AG10803 (cell line): ENCODE measurements at regions not wholly inside any gene's neighbourhood (a gene's known extent, or its start where the extent isn't known, plus 50 kb on each side); places are given as distances from the start of the nearest gene placed in this dataset.

ENCODE experiments used
- DNase-seq: peaks from one replicate; pipeline ENCODE4 v3.0.0; 2010; ENCODE audit warnings: low read depth
- H3K4me3 ChIP-seq: 2 replicates; pipeline ENCODE4 v1.5.1; 2011; ENCODE audit warnings: mild to moderate bottlenecking, low read length, control low read depth
- TF ChIP-seq, protein P1 (sequence below): conservative IDR thresholded peaks from 2 replicates; pipeline ENCODE4 v1.5.1; 2011; ENCODE audit warnings: mild to moderate bottlenecking, low read length, control low read depth, inconsistent platforms

DNA sequence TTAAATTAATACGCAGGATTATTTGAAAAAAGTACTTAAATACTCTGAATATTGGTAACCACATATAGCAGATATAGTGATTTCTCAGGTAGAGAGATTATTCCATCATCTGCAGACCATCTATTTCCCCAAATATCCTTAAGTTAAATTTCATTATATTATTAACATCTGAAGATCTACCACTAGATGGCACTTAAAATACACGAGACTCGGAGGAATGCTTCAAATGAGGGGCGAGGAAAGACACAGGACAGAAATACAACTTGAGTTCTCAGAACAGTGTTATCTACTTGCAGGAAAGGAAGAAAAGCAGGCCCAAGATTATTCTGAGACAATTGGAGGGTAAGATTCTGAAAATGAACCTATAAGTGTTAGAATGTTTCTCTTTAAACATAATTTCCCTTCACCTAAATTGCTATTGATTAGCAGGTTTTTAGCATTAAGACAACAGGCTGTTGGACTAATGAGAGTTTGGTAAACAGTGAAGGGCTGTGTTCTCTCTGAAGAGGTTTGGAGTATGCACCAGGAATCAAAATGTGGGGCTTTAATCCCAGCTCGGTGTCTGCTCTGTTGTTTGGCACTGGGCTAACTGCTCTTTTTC, 76.9 kb upstream of the GCFC2 start:
- H3K4me3 ChIP-seq = no peak overlapping the region
- TF ChIP-seq, protein P1, sequence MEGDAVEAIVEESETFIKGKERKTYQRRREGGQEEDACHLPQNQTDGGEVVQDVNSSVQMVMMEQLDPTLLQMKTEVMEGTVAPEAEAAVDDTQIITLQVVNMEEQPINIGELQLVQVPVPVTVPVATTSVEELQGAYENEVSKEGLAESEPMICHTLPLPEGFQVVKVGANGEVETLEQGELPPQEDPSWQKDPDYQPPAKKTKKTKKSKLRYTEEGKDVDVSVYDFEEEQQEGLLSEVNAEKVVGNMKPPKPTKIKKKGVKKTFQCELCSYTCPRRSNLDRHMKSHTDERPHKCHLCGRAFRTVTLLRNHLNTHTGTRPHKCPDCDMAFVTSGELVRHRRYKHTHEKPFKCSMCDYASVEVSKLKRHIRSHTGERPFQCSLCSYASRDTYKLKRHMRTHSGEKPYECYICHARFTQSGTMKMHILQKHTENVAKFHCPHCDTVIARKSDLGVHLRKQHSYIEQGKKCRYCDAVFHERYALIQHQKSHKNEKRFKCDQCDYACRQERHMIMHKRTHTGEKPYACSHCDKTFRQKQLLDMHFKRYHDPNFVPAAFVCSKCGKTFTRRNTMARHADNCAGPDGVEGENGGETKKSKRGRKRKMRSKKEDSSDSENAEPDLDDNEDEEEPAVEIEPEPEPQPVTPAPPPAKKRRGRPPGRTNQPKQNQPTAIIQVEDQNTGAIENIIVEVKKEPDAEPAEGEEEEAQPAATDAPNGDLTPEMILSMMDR = peak; percentile 60
- DNase-seq = peak; percentile 29

DNA sequence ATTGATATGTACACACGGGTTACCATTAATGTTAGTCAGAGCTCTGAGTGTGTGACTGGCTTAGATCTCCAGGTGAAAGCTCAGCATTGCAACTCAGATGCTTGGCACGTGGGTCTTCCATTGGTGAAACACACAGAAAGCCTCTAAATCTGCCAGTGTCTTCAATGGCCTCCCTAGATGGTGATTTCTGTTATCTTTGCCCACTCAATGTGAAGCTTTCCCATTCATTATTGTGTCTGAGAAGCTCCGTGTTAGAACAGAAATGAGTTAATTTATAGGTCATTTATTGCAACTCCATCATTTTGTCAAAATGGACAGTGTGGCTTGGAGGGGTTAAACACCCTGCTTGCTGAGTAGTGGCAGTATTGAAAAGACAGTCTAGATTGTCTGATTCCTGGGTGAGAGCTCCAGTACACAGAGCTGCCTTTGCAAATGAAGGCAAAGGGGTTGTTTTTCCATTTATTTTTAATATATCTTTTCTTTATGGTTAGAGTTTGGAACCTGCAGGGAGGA, 64.7 kb upstream of the GCFC2 start:
- DNase-seq = no peak
- H3K4me3 ChIP-seq = no peak overlapping the region
- TF ChIP-seq, protein P1 = no peak

DNA sequence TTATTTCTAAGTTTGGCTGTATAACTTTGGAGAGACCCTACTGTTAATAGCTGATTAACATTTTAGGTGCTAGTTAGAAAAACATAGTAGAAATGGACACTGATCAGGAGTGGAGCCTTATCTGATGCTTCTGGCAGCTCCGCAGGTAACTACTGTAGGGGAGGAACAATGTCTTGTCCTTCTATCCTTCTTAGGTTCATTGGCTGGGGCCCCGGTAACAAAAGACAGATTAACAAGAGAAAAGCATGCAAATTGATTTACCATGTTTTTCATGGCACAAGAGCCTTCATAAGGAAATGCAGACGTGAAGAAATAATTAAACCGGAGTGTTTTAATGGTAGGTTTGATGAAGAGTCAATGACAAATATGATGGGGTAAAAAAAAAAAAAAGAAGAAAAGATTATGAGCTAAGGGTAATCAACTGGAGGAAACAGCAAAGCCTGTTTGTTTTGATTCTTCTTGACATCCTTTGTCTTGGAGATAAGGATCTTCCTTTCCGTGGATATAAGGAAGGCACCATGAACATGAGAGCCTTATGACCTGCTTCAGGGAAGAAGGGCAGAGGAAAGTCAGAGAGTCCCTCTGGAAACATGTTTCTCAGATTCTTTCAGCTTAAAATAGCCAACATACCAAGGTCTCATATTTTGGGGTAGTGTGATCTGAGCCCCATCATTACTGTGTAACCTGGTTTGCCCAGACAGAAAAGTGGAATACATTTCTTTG, 62.4 kb upstream of the GCFC2 start:
- H3K4me3 ChIP-seq = no peak overlapping the region
- TF ChIP-seq, protein P1 = no peak
- DNase-seq = no peak

DNA sequence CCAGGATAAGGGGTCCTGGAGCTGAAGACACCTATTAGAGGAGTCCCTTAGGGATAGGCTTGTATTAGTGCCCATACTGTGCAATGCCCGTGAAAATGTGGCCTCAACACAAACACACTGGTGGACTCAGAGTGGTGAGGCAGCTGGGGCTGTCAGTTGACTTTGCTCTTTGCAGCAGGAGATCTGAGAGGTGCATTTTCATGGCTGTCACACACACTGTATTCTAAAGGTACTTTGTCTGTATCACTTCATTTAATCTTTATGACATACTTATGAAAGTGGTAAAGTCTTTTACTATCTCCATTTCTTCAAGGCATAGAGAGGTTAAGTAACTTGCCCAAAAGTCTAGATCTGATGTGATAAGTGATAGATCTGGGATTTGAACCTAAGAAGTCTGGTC, 55.1 kb upstream of the GCFC2 start:
- TF ChIP-seq, protein P1 = no peak
- DNase-seq = no peak
- H3K4me3 ChIP-seq = no peak overlapping the region

DNA sequence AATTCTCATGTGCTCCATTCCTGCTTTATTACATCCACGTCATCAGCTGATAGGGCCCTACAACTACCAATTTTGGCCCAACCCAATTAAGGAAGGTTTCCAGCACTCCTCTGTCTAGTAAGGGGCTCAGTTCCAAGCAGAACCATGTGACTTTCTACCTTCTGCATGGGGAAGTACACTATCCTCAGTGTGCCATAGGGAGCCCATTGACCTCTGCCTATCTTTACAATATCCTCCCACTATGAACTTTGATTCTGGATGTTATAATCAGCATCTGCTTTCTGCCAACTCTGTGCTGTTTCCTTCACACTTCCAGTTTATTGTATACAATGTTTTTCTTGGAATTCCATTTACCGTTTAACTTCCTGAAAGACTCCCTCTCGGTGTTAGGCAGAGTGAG, 53.9 kb upstream of the GCFC2 start:
- TF ChIP-seq, protein P1 = no peak
- no peak for DNase-seq
- H3K4me3 ChIP-seq = no peak overlapping the region
